Neural crest cell (in vitro differentiated cells): ENCODE measurements at regions not wholly inside any gene's neighbourhood (a gene's known extent, or its start where the extent isn't known, plus 50 kb on each side); places are given as distances from the start of the nearest gene placed in this dataset.
"Not testable (repeated sequence)": the region's sequence is repeated elsewhere in the genome, so short reads cannot be mapped to it uniquely, and the experiment has no call there.

Experiments used
- DNase-seq: peaks from one replicate; pipeline ENCODE4 v3.0.0; 2021; ENCODE audit warnings: low read depth, mixed read lengths, low spot score
- H3K27ac Mint-ChIP-seq: one replicate; pipeline ENCODE4 v1.8.0; 2021; ENCODE audit warnings: mild to moderate bottlenecking, mixed read lengths; ENCODE audit not compliant: unreplicated experiment
- H3K27me3 Mint-ChIP-seq: 2 replicates; pipeline ENCODE4 v1.8.0; 2021; ENCODE audit warnings: low read depth, mild to moderate bottlenecking, mixed read lengths
- H3K36me3 Mint-ChIP-seq: 2 replicates; pipeline ENCODE4 v1.8.0; 2021; ENCODE audit warnings: low read depth, mild to moderate bottlenecking, mixed read lengths
- H3K4me1 Mint-ChIP-seq: 2 replicates; pipeline ENCODE4 v1.8.0; 2021; ENCODE audit warnings: mixed read lengths
- H3K4me3 Mint-ChIP-seq: one replicate; pipeline ENCODE4 v1.8.0; 2021; ENCODE audit warnings: mild to moderate bottlenecking, mixed read lengths
- H3K9me3 Mint-ChIP-seq: 2 replicates; pipeline ENCODE4 v1.8.0; 2021; ENCODE audit warnings: mixed read lengths
- CTCF ChIP-seq: fragments of 200-600 bp; sonication (generic); conservative IDR thresholded peaks from 2 replicates; pipeline ENCODE4 v1.5.0; 2021; ENCODE audit warnings: antibody characterized with exemption, mild to moderate bottlenecking

GRCh38 chr15:99796940-99797870, 64.0 kb upstream of the LYSMD4 start:
- H3K27ac Mint-ChIP-seq, H3K4me1 Mint-ChIP-seq, H3K27me3 Mint-ChIP-seq, DNase-seq, H3K9me3 Mint-ChIP-seq, H3K4me3 Mint-ChIP-seq, H3K36me3 Mint-ChIP-seq: not testable (repeated sequence)
- peak; percentile 21 for TF ChIP-seq CTCF

DNA sequence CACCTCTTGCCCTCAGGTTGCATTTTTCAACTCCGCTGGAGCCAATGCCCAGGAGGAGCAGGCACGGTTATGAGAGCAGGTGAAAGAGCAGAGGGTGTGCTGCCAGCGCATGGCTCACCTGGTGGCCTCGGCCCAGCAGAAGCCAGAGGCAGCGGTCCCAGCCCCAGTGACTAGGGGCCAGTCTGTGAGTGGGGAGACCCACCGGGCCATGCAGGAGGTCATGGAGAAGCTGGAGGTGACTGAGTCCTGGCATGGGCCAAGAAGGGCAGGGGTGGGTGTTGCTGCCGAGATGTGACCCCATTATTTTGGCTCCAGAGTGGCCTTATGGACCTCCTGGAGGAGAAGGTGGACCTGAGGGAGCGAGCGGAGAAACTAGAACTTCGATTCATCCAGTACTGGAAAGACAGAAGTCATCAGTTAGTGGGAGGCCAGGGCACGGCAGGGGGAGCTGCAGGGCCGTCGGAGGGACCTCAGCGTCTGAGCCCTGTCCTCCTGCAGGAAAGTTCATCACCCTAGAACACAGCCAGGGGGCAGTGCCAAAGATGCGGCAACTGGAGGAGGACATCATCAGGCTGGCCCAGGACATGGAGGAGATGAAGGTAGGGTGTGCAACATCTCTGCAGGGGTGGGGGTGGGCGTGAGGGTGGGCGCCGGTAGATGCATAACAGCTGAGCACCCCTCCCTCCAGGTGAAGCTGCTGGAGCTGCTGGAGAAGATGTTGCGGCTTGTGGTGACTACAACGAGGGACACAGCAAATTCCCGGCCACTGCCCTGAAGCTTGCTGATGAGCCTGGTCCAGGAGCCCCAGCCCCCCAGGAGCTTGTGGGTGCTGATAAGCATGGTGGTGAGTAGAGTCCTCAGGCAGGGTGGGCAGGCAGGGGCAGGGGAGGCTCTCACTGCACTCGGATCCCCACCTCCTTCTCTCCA, 58.9 kb upstream of the LYSMD4 start:
- DNase-seq, H3K27ac Mint-ChIP-seq, H3K4me1 Mint-ChIP-seq, H3K4me3 Mint-ChIP-seq, H3K9me3 Mint-ChIP-seq, H3K36me3 Mint-ChIP-seq: not testable (repeated sequence)
- peaks cover 34% of the 10 kb centered on the region for H3K27me3 Mint-ChIP-seq

GRCh38 chr15:99790751-99791150, 57.5 kb upstream of the LYSMD4 start:
- H3K36me3 Mint-ChIP-seq, H3K4me3 Mint-ChIP-seq, H3K4me1 Mint-ChIP-seq, H3K27ac Mint-ChIP-seq, H3K9me3 Mint-ChIP-seq, DNase-seq: not testable (repeated sequence)
- H3K27me3 Mint-ChIP-seq = peaks cover 45% of the 10 kb centered on the region

GRCh38 chr15:99788156-99788555, 54.9 kb upstream of the LYSMD4 start:
- Mint-ChIP-seq H3K36me3 (no peaks in the 10 kb centered on the region), H3K27me3 (peaks cover 45% of the 10 kb centered on the region)
- TF ChIP-seq CTCF = no peak

GRCh38 chr15:99784800-99785199, 51.6 kb upstream of the LYSMD4 start:
- not testable (repeated sequence) for DNase-seq, H3K4me3 Mint-ChIP-seq, H3K4me1 Mint-ChIP-seq, H3K27ac Mint-ChIP-seq, H3K9me3 Mint-ChIP-seq, H3K36me3 Mint-ChIP-seq
- peaks cover 45% of the 10 kb centered on the region for H3K27me3 Mint-ChIP-seq

More at GRCh38 chr15:99788156-99788555, 54.9 kb upstream of the LYSMD4 start:
- H3K4me3 Mint-ChIP-seq = no peak overlapping the region
- H3K27ac Mint-ChIP-seq = no peak overlapping the region
- no peaks in the 10 kb centered on the region for H3K4me1 Mint-ChIP-seq
- no peaks in the 10 kb centered on the region for H3K9me3 Mint-ChIP-seq
- DNase-seq = no peak

- H3K4me1 Mint-ChIP-seq, DNase-seq, H3K36me3 Mint-ChIP-seq, H3K27ac Mint-ChIP-seq, H3K9me3 Mint-ChIP-seq, H3K4me3 Mint-ChIP-seq: not testable (repeated sequence)
- peaks cover 37% of the 10 kb centered on the region for H3K27me3 Mint-ChIP-seq
These were observed 50.8 kb upstream of the LYSMD4 start for GRCh38 chr15:99783918-99784619.
